Fibroblast of lung (primary cell): ENCODE measurements at regions not wholly inside any gene's neighbourhood (a gene's known extent, or its start where the extent isn't known, plus 50 kb on each side); places are given as distances from the start of the nearest gene placed in this dataset.
"Not testable (repeated sequence)": the region's sequence is repeated elsewhere in the genome, so short reads cannot be mapped to it uniquely, and the experiment has no call there.

ENCODE experiments used
- EZH2 ChIP-seq: IDR thresholded peaks from 2 replicates; pipeline ENCODE4 v1.5.1; 2012; ENCODE audit warnings: low read length, control low read depth, mild to moderate bottlenecking; ENCODE audit errors: missing control alignments
- TF ChIP-seq, protein P1 (sequence below), 2 donors: IDR thresholded peaks in 1 of 2; conservative IDR thresholded peaks in 1 of 2; 1 replicate in 1 of 2; 2 replicates in 1 of 2; pipeline ENCODE4 v1.5.1; 2011 to 2012; ENCODE audit warnings: low read length in 2 of 2, control low read depth in 1 of 2, inconsistent platforms in 1 of 2, low read depth in 1 of 2, mild to moderate bottlenecking in 1 of 2

DNA sequence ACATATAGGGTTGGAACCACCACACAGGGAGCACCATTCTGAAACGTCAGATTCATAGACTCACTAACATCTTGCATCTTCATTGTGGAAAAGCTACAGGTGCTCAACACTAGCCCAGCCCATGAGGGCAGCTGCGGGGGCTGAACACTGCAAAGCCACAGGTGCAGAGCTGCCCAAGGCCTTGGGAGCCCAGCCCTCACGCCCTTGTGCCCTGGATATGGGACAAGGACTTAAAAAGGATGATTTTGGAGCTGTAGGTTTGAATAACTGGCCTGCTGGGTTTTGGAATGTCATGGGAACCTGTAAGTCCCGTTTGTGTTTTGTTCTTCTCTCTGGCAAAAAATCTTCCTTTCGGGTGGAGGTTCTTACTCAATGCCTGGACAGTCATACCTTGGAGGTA lies 834.4 kb downstream of the FOXD4L5 start:
- TF ChIP-seq, protein P1, sequence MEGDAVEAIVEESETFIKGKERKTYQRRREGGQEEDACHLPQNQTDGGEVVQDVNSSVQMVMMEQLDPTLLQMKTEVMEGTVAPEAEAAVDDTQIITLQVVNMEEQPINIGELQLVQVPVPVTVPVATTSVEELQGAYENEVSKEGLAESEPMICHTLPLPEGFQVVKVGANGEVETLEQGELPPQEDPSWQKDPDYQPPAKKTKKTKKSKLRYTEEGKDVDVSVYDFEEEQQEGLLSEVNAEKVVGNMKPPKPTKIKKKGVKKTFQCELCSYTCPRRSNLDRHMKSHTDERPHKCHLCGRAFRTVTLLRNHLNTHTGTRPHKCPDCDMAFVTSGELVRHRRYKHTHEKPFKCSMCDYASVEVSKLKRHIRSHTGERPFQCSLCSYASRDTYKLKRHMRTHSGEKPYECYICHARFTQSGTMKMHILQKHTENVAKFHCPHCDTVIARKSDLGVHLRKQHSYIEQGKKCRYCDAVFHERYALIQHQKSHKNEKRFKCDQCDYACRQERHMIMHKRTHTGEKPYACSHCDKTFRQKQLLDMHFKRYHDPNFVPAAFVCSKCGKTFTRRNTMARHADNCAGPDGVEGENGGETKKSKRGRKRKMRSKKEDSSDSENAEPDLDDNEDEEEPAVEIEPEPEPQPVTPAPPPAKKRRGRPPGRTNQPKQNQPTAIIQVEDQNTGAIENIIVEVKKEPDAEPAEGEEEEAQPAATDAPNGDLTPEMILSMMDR (conservative IDR thresholded peaks at IDR 0.05 in 1 of 2, IDR thresholded peaks at IDR 0.05 in 1 of 2; ENCODE audit: low read depth in 1 of 2, low read length in 2 of 2) = not testable (repeated sequence)
- not testable (repeated sequence) for TF ChIP-seq EZH2
